IMR-90 (cell line): ENCODE measurements at regions not wholly inside any gene's neighbourhood (a gene's known extent, or its start where the extent isn't known, plus 50 kb on each side); places are given as distances from the start of the nearest gene placed in this dataset.

Experiments used
- CEBPB ChIP-seq: IDR thresholded peaks from 2 replicates; pipeline ENCODE4 v1.6.1; 2012; ENCODE audit warnings: low read depth, low read length, improper control_type of control experiment
- MAFK ChIP-seq: IDR thresholded peaks from 2 replicates; pipeline ENCODE4 v1.6.1; 2012; ENCODE audit warnings: low read depth, low read length, improper control_type of control experiment
- NFE2L2 ChIP-seq: fragments of 150-350 bp; IDR thresholded peaks from 2 replicates; pipeline ENCODE4 v1.6.1; 2016; ENCODE audit warnings: low read depth, mild to moderate bottlenecking, low read length
- POLR2A ChIP-seq: IDR thresholded peaks from 2 replicates; pipeline ENCODE4 v1.6.1; 2012; ENCODE audit warnings: mild to moderate bottlenecking, low read depth, low read length
- RCOR1 ChIP-seq: IDR thresholded peaks from 2 replicates; pipeline ENCODE4 v1.6.1; 2012; ENCODE audit warnings: mild to moderate bottlenecking, low read length, improper control_type of control experiment; ENCODE audit not compliant: insufficient replicate concordance
- RFX5 ChIP-seq: IDR thresholded peaks from 2 replicates; pipeline ENCODE4 v1.8.0; 2012; ENCODE audit warnings: low read depth, mild to moderate bottlenecking, low read length, moderate library complexity
- TF ChIP-seq, protein P1 (sequence below): conservative IDR thresholded peaks from 2 replicates; pipeline ENCODE4 v1.5.1; 2012; ENCODE audit warnings: mild to moderate bottlenecking, low read depth, low read length, improper control_type of control experiment

DNA sequence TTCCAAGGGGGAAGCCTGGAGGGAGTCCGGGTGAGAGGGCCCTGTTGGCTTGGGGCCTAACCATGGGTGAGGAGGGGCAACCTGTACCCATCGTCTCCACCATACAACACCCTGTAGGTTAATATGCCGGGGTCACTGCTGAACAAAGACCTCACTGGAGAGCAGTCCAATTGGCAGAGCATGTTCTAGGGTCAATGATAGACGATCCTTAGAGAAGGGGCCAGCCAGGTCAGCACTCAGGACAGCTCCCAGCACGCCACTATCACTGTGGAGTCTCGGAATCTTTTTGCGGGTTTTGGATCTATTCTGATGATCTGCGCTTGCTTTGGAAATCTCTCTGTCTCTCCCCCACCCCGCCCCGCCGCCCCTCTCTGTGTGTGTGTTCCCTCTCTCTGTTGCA is 218.4 kb upstream of the MVB12B start:
- TF ChIP-seq, protein P1, sequence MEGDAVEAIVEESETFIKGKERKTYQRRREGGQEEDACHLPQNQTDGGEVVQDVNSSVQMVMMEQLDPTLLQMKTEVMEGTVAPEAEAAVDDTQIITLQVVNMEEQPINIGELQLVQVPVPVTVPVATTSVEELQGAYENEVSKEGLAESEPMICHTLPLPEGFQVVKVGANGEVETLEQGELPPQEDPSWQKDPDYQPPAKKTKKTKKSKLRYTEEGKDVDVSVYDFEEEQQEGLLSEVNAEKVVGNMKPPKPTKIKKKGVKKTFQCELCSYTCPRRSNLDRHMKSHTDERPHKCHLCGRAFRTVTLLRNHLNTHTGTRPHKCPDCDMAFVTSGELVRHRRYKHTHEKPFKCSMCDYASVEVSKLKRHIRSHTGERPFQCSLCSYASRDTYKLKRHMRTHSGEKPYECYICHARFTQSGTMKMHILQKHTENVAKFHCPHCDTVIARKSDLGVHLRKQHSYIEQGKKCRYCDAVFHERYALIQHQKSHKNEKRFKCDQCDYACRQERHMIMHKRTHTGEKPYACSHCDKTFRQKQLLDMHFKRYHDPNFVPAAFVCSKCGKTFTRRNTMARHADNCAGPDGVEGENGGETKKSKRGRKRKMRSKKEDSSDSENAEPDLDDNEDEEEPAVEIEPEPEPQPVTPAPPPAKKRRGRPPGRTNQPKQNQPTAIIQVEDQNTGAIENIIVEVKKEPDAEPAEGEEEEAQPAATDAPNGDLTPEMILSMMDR: no peak
- TF ChIP-seq RFX5: no peak
- no peak for TF ChIP-seq NFE2L2
- TF ChIP-seq POLR2A: no peak
- TF ChIP-seq RCOR1: no peak
- TF ChIP-seq MAFK: no peak
- no peak for TF ChIP-seq CEBPB
